GM21526 (cell line): ENCODE measurements at regions not wholly inside any gene's neighbourhood (a gene's known extent, or its start where the extent isn't known, plus 50 kb on each side); places are given as distances from the start of the nearest gene placed in this dataset.

Experiments used
- ATAC-seq: cut with Tn5 transposase; IDR thresholded peaks from one replicate; pipeline ENCODE4 v1.9.1; 2021; ENCODE audit warnings: moderate library complexity; ENCODE audit not compliant: unreplicated experiment, low FRiP score

- ATAC-seq: no peak
Observed at GRCh38 chr13:22041741-22042140, 370.9 kb downstream of the FGF9 start.

DNA sequence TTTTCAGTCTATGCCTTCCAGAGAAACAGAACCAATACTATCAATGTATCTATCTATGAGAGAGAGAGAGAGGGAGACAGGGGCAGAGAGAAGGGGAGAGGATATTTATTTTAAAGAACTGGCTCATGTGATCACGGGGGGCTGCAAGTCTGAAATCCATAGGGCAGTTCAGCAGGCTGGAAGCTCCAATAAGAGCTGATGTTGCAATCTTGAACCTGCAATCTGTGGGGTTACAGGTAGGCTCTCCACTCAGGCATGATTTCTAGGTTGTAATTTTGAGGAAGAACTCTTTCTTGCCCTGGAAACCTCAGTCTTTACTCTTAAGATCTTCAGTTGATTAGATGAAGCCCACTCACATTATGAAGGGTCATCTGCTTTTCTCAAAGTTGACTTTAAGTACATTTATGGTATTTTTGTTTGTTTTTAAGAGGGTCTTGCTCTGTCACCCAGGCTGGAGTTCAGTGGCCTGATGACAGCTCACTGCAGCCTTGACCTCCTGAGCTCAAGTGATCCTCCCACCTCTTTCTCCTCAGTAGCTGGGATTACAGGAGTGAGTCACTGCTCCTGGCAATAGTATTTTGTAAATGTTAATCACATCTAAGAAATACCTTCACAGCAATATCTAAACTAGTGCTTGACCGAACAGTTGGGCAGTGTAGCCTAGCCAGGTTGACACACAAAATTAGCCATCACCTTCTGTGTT is 376.4 kb downstream of the FGF9 start:
- ATAC-seq: no peak

DNA sequence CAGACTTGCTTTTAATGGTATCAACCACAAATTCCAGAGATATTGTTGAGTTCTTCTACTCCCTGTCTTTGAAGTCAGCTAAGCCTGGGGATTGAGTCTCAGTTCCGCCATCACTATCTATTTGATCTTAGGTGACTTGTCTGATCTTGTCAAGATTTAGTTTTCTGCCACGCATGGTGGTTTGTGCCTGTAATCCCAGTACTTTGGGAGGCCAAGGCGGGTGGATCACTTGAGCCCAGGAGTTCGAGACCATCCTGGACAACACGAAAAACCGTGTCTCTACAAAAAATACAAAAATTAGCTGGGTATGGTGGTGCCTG is 376.9 kb downstream of the FGF9 start:
- no peak for ATAC-seq

GRCh38 chr13:22049384-22049783 is 378.5 kb downstream of the FGF9 start:
- no peak for ATAC-seq

DNA sequence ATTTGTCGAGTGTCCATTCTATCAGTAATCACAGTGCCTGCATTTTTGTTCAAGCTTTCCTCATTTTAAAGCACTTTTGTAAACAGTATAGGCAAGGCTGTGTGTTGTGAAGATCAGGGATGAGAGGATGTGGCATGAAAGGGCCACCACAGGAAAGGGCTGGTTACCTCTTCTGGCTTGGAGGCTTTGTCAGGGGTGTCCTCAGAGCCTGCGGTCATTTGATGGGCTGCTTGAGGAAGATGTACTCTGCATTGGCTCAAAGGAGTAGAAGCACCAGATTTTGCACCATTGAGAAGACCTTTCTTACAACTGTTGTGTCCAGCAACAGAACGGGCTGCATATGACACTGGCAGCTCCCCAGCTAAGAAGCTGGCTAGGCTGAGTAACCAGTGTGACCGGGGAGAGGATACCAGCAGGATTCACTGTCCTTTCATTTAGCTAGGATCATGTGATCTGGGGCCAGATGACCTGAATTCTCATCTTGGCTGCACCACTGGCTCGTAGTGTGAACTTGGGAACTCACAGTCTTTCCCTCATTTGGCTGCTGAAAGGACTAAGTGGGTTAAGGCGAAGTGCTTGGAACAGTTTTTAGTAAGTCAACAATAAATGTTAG is 380.2 kb downstream of the FGF9 start:
- no peak for ATAC-seq

DNA sequence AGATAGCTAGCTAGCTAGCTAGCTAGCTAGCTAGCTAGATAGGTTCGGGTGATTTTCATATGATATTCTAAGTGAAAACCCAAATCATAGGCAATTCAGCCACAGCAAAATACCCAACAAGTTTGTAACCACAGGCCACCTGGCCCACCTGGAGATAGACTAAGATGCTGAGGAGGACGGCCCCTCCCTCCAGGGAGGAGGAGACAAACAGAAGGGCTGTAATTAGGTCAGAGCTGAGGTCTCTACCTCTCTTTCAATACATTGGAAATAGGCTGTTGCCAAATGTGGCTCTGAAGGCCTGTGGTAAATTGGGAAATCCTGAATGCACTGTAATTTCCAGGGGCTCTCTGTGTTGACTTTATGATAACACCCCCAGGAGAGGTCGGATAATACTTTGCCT is 382.2 kb downstream of the FGF9 start:
- no peak for ATAC-seq

GRCh38 chr13:22055259-22055658 is 384.4 kb downstream of the FGF9 start:
- no peak for ATAC-seq

- no peak for ATAC-seq
Observed at GRCh38 chr13:22060187-22060586, 389.3 kb downstream of the FGF9 start.

- peak; percentile 54 for ATAC-seq
Observed at GRCh38 chr13:22061371-22061805, 390.5 kb downstream of the FGF9 start.

GRCh38 chr13:22061806-22062391 is 391.0 kb downstream of the FGF9 start:
- peak; percentile 52 for ATAC-seq

DNA sequence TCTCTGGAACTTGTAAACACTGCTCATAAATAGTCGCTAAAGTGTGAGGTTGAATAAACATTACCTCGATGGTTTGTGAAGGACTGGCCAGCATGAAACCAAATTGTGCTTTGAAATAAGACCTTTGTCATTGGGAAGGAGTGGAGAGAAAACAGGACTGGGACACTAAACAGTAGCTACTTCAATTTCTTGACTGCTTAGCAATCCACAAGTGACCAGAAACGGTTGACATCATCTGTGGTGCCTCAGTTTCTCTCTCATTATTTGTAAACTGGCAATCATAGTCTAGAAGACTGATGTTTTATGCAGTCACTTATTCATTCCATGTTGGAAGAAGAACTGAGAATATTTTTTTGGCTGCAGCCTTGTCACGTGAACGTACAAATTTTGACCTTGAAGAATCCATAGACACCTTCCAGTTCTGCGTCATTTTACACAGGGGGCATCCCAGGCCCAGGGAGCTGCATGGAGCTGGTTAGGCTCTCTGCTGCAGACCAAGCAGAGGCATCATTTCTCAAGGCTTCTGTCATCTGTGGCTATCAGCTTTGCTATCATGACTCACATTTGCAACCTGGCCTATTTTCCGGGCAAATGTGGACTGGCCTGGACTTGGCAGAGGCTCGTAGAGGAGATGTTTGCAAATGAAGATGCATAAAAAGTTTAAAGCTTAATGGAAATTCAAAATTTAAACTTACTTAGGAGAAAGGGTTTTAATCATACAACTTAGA is 391.8 kb downstream of the FGF9 start:
- ATAC-seq: no peak

DNA sequence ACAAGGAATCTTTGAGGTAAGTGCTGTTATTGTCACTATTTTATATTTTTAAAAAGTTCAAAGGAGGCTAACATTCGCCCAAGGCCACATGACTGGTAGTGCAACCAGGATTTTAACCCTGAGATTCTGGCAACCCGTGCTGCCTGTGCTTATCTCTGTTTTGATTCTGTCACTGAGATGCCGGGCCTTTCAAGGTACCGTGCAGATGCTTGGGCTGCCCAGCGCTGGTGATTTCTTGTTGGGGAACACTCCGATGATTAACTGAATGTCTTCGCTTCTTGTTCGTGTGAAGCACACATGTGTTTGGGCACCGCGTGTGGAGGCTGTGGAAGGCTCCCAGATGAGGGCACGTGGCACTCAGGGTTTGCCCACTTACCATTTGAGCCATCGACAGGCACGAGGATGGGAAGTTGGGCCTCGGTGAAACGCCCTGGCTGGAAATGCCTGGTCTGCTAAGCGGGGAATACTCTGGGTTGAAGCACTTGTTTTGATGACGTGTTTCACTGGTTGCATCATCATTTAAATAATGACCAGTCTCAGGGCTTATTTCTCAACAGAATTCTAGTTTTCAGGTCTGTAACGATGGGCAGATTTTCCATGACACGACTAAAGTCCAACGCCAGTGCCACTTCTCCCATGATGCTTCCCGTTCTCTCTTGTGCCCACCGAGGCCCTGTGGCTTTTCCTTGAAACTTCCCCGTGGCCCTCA is 392.7 kb downstream of the FGF9 start:
- no peak for ATAC-seq

GRCh38 chr13:22064854-22065620 is 394.2 kb downstream of the FGF9 start:
- ATAC-seq: no peak

DNA sequence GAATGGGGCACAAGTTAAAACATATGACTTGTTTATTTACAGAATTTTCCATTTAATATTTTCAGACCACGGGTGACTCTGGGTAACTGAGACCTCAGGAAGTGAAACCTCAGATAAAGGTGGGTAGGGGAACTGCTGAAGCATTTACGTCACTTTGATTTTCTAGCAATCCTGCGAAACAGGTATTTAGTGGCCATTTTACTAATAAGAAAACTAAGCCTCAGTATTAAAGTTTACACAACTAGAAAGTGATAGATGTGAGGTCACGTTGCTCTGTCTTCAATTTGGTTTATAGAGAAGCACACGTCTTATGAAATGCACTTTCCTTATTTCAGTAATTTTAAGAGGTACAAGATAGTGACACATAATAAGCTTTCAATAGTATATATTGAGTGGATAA is 402.8 kb downstream of the FGF9 start:
- ATAC-seq: peak; percentile 56

DNA sequence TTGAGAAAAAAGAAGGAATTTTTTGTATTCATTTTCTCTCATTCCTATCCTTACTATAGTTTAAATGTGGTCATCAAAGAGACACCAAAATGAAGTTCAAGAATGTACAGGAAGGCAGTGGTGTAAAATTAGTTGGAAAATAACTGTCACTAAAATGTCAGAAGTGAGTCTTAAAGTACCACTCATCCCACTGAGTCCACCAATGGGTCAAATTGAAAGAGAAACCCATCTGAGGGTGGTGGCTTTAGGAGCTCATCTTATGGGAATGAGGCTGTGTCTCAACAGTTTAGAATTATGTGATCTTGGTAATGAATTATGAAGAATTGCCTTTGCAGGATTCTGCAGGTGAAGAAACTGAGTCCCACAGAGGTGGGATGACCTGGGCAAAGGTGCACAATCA is 403.5 kb downstream of the FGF9 start:
- no peak for ATAC-seq

DNA sequence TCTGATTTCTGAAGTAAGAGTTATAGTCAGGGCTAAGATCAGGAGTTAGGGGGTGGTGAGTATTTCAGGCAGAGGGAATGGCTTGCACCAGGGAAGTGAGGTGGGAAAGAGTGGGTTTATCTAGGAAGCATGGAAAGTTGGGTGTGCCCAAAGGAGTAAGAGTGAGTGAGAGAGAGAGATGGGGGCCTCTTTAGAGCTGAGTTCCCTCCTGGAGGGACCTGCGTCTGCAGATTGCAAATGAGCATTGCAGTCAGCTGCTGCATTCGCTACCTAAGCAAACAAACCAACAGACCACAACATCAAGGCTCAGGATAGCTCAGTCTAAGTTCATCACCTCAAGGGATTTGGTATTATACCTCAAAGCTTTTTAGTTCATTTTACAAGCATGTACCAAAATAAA is 405.8 kb downstream of the FGF9 start:
- no peak for ATAC-seq

GRCh38 chr13:22077205-22077683 is 406.4 kb downstream of the FGF9 start:
- ATAC-seq: no peak

DNA sequence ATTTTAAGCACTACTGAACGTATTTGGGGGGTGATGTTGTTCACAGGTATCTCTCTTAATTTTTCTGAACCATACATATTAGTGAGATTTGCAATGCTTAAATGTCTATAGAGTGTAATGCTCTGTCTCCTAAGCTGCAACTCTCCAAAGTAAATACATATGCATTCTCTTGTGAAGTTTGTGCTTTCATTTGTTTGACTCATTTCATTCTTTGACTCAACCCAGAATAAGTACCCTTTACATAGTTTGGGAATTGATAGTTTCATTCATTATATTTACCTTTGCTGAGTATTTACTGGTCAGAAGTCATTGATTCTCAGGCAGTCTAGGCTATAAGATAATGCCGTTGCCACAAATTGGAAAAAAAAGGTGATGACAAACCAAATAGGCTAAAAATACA is 406.9 kb downstream of the FGF9 start:
- no peak for ATAC-seq

- no peak for ATAC-seq
Observed at GRCh38 chr13:22079961-22080360, 409.1 kb downstream of the FGF9 start.

GRCh38 chr13:22080832-22081231 is 410.0 kb downstream of the FGF9 start:
- ATAC-seq: no peak
